ENCODE measurements at regions not wholly inside any gene's neighbourhood (a gene's known extent, or its start where the extent isn't known, plus 50 kb on each side); places are given as distances from the start of the nearest gene placed in this dataset.
A peak's percentile ranks its signal among the peaks of the same experiment; 100 is the strongest.

- peak; percentile 5 to 25 for DNase-seq
These were observed 57.3 kb upstream of the TCEAL2 start for GRCh38 chrX:102067966-102068723.

DNA sequence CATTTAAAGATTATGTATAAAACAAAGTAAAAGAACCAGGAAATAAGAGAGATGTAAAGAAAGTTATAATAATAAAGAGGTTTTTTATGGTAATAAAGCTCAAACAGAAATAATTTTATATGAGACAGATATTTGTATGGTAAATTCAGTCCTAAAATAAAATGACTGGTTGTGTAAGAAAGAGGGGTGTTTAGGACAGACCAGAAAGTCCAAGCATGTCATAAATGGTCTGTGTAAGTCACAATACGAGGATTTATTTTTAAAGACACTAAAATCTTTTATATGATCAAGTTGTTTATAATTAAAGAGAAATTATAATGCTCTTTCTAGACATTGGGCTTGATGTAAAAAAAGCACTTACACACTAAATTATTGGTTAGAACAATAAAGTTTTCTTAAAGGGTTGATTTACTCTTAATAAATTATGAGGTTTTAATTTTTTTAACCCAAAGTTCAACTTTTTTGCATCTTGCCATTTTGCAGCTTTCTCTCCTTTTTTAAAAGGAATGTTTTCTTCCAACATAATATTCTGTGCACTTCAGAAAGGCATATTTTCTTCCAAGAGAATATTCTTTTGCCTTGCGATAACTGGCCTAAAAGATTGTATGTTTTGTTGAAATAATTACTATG, 61.9 kb upstream of the TCEAL2 start:
- no peak for DNase-seq

- no peak for DNase-seq
These were observed 81.0 kb upstream of the TCEAL2 start for GRCh38 chrX:102044496-102044895.

DNA sequence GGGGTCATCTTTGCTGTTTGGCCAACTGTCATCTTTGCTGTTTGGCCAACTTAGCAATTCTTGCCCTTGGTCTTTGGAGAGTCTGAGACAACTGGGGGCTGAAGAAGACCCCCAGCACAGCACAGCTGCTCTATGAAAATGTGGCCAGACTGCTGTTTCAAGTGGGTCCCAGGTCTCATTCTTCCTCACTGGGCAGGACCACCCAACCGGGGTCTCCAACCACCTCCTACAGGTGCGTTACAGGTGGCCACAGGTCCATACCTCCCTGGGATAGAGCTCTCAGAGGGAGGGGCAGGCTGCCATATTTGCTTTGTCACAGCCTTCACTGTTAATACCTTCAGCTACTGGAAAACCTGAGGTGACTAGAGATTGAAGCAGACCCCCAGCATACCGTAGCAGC, 82.1 kb upstream of the TCEAL2 start:
- no peak for DNase-seq

GRCh38 chrX:102042372-102043325, 82.8 kb upstream of the TCEAL2 start:
- DNase-seq = no peak

GRCh38 chrX:102029026-102029425, 96.5 kb upstream of the TCEAL2 start:
- no peak for DNase-seq

GRCh38 chrX:102018208-102018607, 86.4 kb upstream of the ZMAT1 start:
- DNase-seq = no peak

DNA sequence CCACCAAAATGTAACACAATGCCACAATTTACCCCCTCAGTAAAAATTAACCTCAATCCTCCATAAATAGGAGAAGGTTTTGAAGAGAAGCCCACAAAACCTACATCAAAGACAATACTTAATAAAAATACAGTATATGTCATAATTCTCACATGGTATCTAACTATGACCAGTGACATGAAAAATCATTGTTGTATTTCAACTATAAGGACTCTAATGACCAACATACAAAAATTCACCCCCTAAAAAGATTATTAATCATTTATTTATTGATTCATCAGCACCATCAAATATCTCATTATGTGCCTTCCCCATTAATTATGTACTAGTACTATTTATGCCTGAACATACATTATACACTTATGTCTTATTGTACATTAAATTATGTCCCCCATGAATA, 77.1 kb upstream of the ZMAT1 start:
- no peak for DNase-seq

DNA sequence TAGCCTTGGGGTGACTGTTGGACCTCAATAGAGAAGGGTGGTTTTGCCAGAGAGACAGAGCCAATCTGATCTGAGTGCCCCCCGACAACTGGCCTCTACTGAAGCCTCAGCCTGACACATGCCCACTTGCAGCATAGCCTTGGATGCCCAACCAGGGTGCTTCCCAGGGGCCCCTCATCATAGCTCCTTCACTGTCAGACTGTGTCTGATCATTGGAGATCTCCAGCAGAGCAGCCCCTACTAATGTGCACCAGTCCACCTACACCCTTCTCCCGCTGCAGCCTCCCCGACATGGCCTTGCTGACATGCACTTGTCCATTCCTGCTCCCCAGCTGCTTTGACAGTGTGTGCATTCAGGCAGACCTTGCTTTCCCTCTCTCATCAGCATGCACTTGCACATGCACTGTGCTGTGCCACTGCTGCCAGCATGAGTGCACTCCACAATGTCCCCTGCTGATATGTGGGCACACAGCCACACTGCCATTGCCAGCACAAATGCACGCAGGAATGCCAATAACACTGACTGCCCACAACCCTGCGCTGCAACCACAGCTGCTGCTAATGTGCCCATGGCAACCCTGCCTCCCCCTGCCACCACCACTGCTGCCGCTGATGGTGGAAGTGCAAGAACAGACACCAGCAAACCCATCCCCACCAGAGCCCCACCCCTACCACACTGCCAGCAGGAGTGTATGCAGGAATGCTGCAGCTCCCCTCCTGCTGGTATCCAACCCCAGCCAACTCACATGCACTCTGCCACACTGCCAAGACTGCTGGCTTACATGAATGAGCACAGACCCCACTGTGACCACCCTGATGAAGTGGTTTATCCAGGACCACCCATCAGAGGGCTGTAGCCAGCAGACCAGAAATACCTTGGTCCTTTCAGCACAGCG, 68.1 kb upstream of the ZMAT1 start:
- no peak for DNase-seq

GRCh38 chrX:101993335-101993734, 61.5 kb upstream of the ZMAT1 start:
- DNase-seq = no peak

DNA sequence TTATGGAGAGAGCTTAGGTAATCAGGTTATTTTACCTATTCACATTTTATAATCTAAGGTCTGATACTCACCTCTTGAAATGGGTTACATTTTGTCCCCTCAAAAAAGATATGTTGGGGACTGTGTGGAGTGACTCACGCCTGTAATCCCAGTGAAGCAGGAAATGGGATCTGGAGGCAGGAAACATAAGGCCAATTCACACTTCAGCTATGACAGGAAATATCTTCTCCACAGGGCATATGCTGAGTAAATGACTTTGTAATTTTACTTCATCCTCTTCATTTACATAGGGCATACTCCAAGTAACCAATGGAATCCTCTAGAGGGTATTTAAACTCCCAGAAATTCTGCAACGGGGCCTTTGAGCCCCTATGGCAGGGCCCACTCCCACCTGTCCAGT, 54.8 kb upstream of the ZMAT1 start:
- no peak for DNase-seq
